SK-N-SH treated with all-trans-retinoic acid at 6 μM for 48 hours (cell line): ENCODE measurements at regions not wholly inside any gene's neighbourhood (a gene's known extent, or its start where the extent isn't known, plus 50 kb on each side); places are given as distances from the start of the nearest gene placed in this dataset.

Experiments
- ATAC-seq: fragments of 200-7000 bp; cut with Tn5 transposase; 3 replicates; pipeline ENCODE4 v1.9.1; 2020; ENCODE audit warnings: mild to moderate bottlenecking, moderate library complexity
- ARNTL ChIP-seq: fragments of 450-650 bp; formaldehyde crosslinking; IDR thresholded peaks from 2 replicates; pipeline ENCODE4 v1.5.0; 2020; ENCODE audit warnings: low read depth, mild to moderate bottlenecking, moderate library complexity, borderline replicate concordance
- BACH2 ChIP-seq: fragments of 250-450 bp; sonication (Bioruptor Pico); IDR thresholded peaks from 2 replicates; pipeline ENCODE4 v1.9.0; 2021; ENCODE audit warnings: mild to moderate bottlenecking, borderline replicate concordance
- CSDC2 ChIP-seq: fragments of 250-450 bp; sonication (Bioruptor Pico); IDR thresholded peaks from 2 replicates; pipeline ENCODE4 v1.5.0; 2020; ENCODE audit warnings: mild to moderate bottlenecking, moderate library complexity
- ESRRG ChIP-seq: fragments of 250-450 bp; sonication (Bioruptor Pico); IDR thresholded peaks from 2 replicates; pipeline ENCODE4 v1.6.1; 2021; ENCODE audit warnings: mild to moderate bottlenecking
- ISL1 ChIP-seq: fragments of 250-450 bp; sonication (Bioruptor Pico); IDR thresholded peaks from 2 replicates; pipeline ENCODE4 v2.1.2; 2022; ENCODE audit warnings: mild to moderate bottlenecking, moderate library complexity
- OSR1 ChIP-seq: fragments of 250-450 bp; sonication (Bioruptor Pico); IDR thresholded peaks from 2 replicates; pipeline ENCODE4 v1.8.0; 2022; ENCODE audit warnings: moderate library complexity, mild to moderate bottlenecking, inconsistent platforms
- PPARA ChIP-seq: fragments of 250-450 bp; sonication (Bioruptor Pico); IDR thresholded peaks from 2 replicates; pipeline ENCODE4 v1.5.0; 2020; ENCODE audit warnings: mild to moderate bottlenecking, borderline replicate concordance
- RARB ChIP-seq: fragments of 250-450 bp; sonication (Bioruptor Pico); IDR thresholded peaks from 2 replicates; pipeline ENCODE4 v1.8.0; 2021; ENCODE audit warnings: mild to moderate bottlenecking, moderate library complexity
- TCF4 ChIP-seq: fragments of 250-450 bp; sonication (Bioruptor Pico); IDR thresholded peaks from 2 replicates; pipeline ENCODE4 v1.8.0; 2021; ENCODE audit warnings: mild to moderate bottlenecking, moderate library complexity, borderline replicate concordance
- TOX ChIP-seq: fragments of 250-450 bp; sonication (Bioruptor Pico); IDR thresholded peaks from 2 replicates; pipeline ENCODE4 v1.8.0; 2021; ENCODE audit warnings: mild to moderate bottlenecking, moderate library complexity, borderline replicate concordance
- ZC3H10 ChIP-seq: fragments of 250-450 bp; sonication (Bioruptor Pico); IDR thresholded peaks from 2 replicates; pipeline ENCODE4 v1.5.1; 2021; ENCODE audit warnings: mild to moderate bottlenecking, moderate library complexity
- ZFP3 ChIP-seq: fragments of 250-450 bp; sonication (Bioruptor Pico); IDR thresholded peaks from 2 replicates; pipeline ENCODE4 v1.5.0; 2020; ENCODE audit warnings: mild to moderate bottlenecking, moderate library complexity
- ZFP30 ChIP-seq: fragments of 450-650 bp; formaldehyde crosslinking; IDR thresholded peaks from 2 replicates; pipeline ENCODE4 v1.5.0; 2022; ENCODE audit warnings: mild to moderate bottlenecking, moderate library complexity
- ZNF70 ChIP-seq: fragments of 450-650 bp; formaldehyde crosslinking; IDR thresholded peaks from 2 replicates; pipeline ENCODE4 v1.5.0; 2020; ENCODE audit warnings: mild to moderate bottlenecking, moderate library complexity
- ZNF8 ChIP-seq: fragments of 450-650 bp; formaldehyde crosslinking; IDR thresholded peaks from 2 replicates; pipeline ENCODE4 v1.5.0; 2020; ENCODE audit warnings: mild to moderate bottlenecking, moderate library complexity
- TF ChIP-seq, protein P1 (sequence below): fragments of 250-450 bp; sonication (Bioruptor Pico); IDR thresholded peaks from 2 replicates; pipeline ENCODE4 v1.5.0; 2020; ENCODE audit warnings: mild to moderate bottlenecking, moderate library complexity
- TF ChIP-seq, protein P2 (sequence below): fragments of 250-450 bp; sonication (Bioruptor Pico); IDR thresholded peaks from 2 replicates; pipeline ENCODE4 v1.8.0; 2020; ENCODE audit warnings: mild to moderate bottlenecking, moderate library complexity, borderline replicate concordance
- TF ChIP-seq, protein P3 (sequence below): fragments of 250-450 bp; sonication (Bioruptor Pico); IDR thresholded peaks from 2 replicates; pipeline ENCODE4 v1.8.0; 2021; ENCODE audit warnings: low read depth, mild to moderate bottlenecking, moderate library complexity, borderline replicate concordance
- TF ChIP-seq, protein P4 (sequence below): fragments of 250-450 bp; sonication (Bioruptor Pico); IDR thresholded peaks from 2 replicates; pipeline ENCODE4 v1.5.1; 2021; ENCODE audit warnings: mild to moderate bottlenecking, moderate library complexity

DNA sequence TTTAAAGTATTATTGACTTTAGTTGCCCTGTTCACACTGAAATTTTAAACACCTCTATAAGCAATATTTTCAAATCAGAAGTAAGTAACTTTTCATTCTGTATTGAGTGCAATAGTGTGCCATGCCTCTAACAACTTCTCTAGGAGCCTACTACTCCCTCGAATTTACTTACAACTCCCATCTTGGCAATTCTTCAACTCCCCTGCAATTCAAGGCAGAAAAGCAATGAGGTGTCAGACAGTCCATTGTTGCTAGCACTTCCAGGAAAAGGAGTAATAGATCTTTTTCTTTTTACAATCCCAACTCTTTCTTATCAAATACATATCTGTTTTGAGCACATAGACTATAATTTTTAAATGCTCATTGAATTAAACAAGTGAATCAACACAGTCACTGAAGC is 222.7 kb upstream of the PUM3 start:
- no peak for TF ChIP-seq ZFP30 (CRISPR knock-in tag)
- TF ChIP-seq ESRRG (CRISPR knock-in tag), result no peak
- TF ChIP-seq, protein P1, sequence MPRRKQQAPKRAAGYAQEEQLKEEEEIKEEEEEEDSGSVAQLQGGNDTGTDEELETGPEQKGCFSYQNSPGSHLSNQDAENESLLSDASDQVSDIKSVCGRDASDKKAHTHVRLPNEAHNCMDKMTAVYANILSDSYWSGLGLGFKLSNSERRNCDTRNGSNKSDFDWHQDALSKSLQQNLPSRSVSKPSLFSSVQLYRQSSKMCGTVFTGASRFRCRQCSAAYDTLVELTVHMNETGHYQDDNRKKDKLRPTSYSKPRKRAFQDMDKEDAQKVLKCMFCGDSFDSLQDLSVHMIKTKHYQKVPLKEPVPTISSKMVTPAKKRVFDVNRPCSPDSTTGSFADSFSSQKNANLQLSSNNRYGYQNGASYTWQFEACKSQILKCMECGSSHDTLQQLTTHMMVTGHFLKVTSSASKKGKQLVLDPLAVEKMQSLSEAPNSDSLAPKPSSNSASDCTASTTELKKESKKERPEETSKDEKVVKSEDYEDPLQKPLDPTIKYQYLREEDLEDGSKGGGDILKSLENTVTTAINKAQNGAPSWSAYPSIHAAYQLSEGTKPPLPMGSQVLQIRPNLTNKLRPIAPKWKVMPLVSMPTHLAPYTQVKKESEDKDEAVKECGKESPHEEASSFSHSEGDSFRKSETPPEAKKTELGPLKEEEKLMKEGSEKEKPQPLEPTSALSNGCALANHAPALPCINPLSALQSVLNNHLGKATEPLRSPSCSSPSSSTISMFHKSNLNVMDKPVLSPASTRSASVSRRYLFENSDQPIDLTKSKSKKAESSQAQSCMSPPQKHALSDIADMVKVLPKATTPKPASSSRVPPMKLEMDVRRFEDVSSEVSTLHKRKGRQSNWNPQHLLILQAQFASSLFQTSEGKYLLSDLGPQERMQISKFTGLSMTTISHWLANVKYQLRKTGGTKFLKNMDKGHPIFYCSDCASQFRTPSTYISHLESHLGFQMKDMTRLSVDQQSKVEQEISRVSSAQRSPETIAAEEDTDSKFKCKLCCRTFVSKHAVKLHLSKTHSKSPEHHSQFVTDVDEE (CRISPR knock-in tag), result no peak
- no peak for TF ChIP-seq TOX (CRISPR knock-in tag)
- no peak for TF ChIP-seq ZNF8 (CRISPR knock-in tag)
- no peak for TF ChIP-seq OSR1
- TF ChIP-seq, protein P2, sequence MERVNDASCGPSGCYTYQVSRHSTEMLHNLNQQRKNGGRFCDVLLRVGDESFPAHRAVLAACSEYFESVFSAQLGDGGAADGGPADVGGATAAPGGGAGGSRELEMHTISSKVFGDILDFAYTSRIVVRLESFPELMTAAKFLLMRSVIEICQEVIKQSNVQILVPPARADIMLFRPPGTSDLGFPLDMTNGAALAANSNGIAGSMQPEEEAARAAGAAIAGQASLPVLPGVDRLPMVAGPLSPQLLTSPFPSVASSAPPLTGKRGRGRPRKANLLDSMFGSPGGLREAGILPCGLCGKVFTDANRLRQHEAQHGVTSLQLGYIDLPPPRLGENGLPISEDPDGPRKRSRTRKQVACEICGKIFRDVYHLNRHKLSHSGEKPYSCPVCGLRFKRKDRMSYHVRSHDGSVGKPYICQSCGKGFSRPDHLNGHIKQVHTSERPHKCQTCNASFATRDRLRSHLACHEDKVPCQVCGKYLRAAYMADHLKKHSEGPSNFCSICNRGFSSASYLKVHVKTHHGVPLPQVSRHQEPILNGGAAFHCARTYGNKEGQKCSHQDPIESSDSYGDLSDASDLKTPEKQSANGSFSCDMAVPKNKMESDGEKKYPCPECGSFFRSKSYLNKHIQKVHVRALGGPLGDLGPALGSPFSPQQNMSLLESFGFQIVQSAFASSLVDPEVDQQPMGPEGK (CRISPR knock-in tag), result no peak
- no peak for ATAC-seq

DNA sequence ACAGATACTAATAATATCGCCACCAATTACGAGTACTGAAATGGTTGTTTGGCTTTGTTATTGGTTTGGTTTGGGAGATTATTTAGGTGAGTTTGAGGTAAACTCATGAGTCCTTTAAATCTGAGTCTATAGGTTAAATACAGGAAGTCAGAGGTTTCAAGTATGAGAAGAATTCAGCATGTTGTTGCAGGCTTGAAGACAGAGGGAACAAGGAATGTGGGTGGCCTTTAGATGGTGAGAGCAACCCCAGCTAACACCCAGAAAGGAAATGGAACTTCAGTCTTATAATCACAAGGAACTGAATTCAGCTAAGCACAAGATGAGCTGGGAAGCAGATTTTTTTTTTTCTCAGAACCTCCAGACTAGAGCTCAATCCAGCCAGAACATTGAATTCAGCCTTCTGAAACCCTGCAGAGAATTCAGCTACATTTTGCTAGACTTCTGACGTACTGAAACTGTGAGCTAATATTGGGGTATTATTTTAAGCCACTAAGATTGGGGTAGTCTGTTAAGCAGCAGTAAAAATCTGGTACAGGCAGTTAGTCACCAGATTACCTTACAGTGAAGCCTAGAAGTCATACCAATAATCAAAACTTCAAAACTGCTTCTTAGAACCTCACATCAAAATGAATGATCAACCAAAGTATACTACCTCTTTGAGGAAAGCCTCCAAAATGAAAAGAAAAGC is 216.0 kb upstream of the PUM3 start:
- ATAC-seq, result no peak
- no peak for TF ChIP-seq ZC3H10 (CRISPR knock-in tag)
- no peak for TF ChIP-seq ZNF70 (CRISPR knock-in tag)
- TF ChIP-seq, protein P3, sequence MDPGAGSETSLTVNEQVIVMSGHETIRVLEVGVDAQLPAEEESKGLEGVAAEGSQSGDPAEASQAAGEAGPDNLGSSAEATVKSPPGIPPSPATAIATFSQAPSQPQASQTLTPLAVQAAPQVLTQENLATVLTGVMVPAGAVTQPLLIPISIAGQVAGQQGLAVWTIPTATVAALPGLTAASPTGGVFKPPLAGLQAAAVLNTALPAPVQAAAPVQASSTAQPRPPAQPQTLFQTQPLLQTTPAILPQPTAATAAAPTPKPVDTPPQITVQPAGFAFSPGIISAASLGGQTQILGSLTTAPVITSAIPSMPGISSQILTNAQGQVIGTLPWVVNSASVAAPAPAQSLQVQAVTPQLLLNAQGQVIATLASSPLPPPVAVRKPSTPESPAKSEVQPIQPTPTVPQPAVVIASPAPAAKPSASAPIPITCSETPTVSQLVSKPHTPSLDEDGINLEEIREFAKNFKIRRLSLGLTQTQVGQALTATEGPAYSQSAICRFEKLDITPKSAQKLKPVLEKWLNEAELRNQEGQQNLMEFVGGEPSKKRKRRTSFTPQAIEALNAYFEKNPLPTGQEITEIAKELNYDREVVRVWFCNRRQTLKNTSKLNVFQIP (CRISPR knock-in tag), result no peak
- no peak for TF ChIP-seq ZFP30 (CRISPR knock-in tag)
- TF ChIP-seq TOX (CRISPR knock-in tag), result no peak
- TF ChIP-seq CSDC2 (CRISPR knock-in tag), result no peak
- no peak for TF ChIP-seq RARB (CRISPR knock-in tag)
- TF ChIP-seq ISL1, result no peak
- no peak for TF ChIP-seq ZNF8 (CRISPR knock-in tag)
- TF ChIP-seq, protein P2 (CRISPR knock-in tag), result no peak
- no peak for TF ChIP-seq TCF4 (CRISPR knock-in tag)
- no peak for TF ChIP-seq ARNTL (CRISPR knock-in tag)
- TF ChIP-seq, protein P4, sequence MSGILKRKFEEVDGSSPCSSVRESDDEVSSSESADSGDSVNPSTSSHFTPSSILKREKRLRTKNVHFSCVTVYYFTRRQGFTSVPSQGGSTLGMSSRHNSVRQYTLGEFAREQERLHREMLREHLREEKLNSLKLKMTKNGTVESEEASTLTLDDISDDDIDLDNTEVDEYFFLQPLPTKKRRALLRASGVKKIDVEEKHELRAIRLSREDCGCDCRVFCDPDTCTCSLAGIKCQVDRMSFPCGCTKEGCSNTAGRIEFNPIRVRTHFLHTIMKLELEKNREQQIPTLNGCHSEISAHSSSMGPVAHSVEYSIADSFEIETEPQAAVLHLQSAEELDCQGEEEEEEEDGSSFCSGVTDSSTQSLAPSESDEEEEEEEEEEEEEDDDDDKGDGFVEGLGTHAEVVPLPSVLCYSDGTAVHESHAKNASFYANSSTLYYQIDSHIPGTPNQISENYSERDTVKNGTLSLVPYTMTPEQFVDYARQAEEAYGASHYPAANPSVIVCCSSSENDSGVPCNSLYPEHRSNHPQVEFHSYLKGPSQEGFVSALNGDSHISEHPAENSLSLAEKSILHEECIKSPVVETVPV (CRISPR knock-in tag), result no peak
- TF ChIP-seq ZFP3 (CRISPR knock-in tag), result no peak
- TF ChIP-seq, protein P1 (CRISPR knock-in tag), result no peak
- TF ChIP-seq BACH2 (CRISPR knock-in tag), result no peak
- TF ChIP-seq PPARA, result no peak
- TF ChIP-seq ESRRG (CRISPR knock-in tag), result no peak
